GM12878 (cell line): ENCODE measurements at regions not wholly inside any gene's neighbourhood (a gene's known extent, or its start where the extent isn't known, plus 50 kb on each side); places are given as distances from the start of the nearest gene placed in this dataset.

Experiments
- ATAC-seq: fragments of 200-7000 bp; cut with Tn5 transposase; 3 replicates; pipeline ENCODE4 v1.9.1; 2020; ENCODE audit warnings: mild to moderate bottlenecking, moderate library complexity
- BruUV-seq: library from RNA; stranded (reverse); fragments of 400-500 nt; replicated peaks from 2 replicates; lab custom pipeline; 2021; lab: Mats Ljungman, UMichigan
- CTCF ChIA-PET: fragments of 300-600 bp; sonication (Branson Sonifier 250); formaldehyde crosslinking; extraction: SDS; loops from one replicate; lab custom pipeline; 2021; ENCODE audit warnings: inconsistent platforms; lab: Yijun Ruan, JAX
- POLR2A ChIA-PET: fragments of 350-600 bp; formaldehyde crosslinking; extraction: SDS; loops from one replicate; lab custom pipeline; 2021; ENCODE audit warnings: inconsistent platforms; lab: Charles Lee
- RAD21 ChIA-PET: fragments of 300-600 bp; sonication (Branson Sonifier 250); formaldehyde crosslinking; loops from one replicate; lab custom pipeline; 2023; ENCODE audit warnings: antibody characterized with exemption; ENCODE audit not compliant: unreplicated experiment; lab: Charles Lee
- SMC1A ChIA-PET: fragments of 300-600 bp; sonication (Branson Sonifier 250); formaldehyde crosslinking; loops from one replicate; lab custom pipeline; 2023; ENCODE audit not compliant: unreplicated experiment, uncharacterized antibody; lab: Charles Lee
- DNase-seq: peaks from one replicate; pipeline ENCODE4 v3.0.0-alpha.2; 2011; ENCODE audit warnings: low read depth, low spot score
- FAIRE-seq: peaks from 3 replicates; lab custom pipeline; 2011; peaks lifted over from hg19 to GRCh38; lab: Jason Lieb, UNC
- H2AFZ ChIP-seq: 2 replicates; pipeline ENCODE4 v1.6.0; 2011; ENCODE audit warnings: low read depth, low read length, control low read depth; ENCODE audit not compliant: control insufficient read depth
- H3K27ac ChIP-seq: 2 replicates; pipeline ENCODE4 v1.5.1; 2011; ENCODE audit warnings: control low read depth; ENCODE audit not compliant: control insufficient read depth, insufficient read depth
- H3K27me3 ChIP-seq, 2 experiments: replicated peaks in 1 of 2; 2 replicates each; pipeline versions ENCODE4 v1.6.0 to v1.6.1; 2011; ENCODE audit warnings: low read length in 1 of 2; ENCODE audit not compliant: control insufficient read depth in 2 of 2, insufficient read depth in 2 of 2
- H3K36me3 ChIP-seq, 2 experiments: 2 replicates each; pipeline ENCODE4 v1.5.1; 2011; ENCODE audit warnings: low read length in 1 of 2; ENCODE audit not compliant: control insufficient read depth in 2 of 2, insufficient read depth in 2 of 2
- H3K4me1 ChIP-seq: 2 replicates; pipeline ENCODE4 v1.6.1; 2011; ENCODE audit warnings: mild to moderate bottlenecking, low read length, moderate library complexity, mixed read lengths; ENCODE audit not compliant: control insufficient read depth, insufficient read depth
- H3K4me2 ChIP-seq: 2 replicates; pipeline ENCODE4 v1.6.0; 2011; ENCODE audit warnings: control low read depth; ENCODE audit not compliant: control insufficient read depth, insufficient read depth
- H3K4me3 ChIP-seq: fragments of 200-600 bp; sonication (generic); 2 replicates; pipeline ENCODE4 v1.5.1; 2016
- H3K79me2 ChIP-seq: 2 replicates; pipeline ENCODE4 v1.6.0; 2011; ENCODE audit warnings: low read length; ENCODE audit not compliant: control insufficient read depth, insufficient read depth
- H3K9ac ChIP-seq: 2 replicates; pipeline ENCODE4 v1.8.0; 2011; ENCODE audit warnings: low read length, control low read depth, mixed read lengths; ENCODE audit not compliant: control insufficient read depth, insufficient read depth
- H3K9me3 ChIP-seq: replicated peaks from 3 replicates; pipeline ENCODE4 v1.5.1; 2011; ENCODE audit warnings: mild to moderate bottlenecking, low read length; ENCODE audit not compliant: control insufficient read depth, insufficient read depth
- H4K20me1 ChIP-seq: 2 replicates; pipeline ENCODE4 v1.6.0; 2011; ENCODE audit not compliant: control insufficient read depth, insufficient read depth
- DPF2 ChIP-seq: fragments of 450-650 bp; IDR thresholded peaks from 2 replicates; pipeline ENCODE4 v1.6.1; 2017; ENCODE audit warnings: mild to moderate bottlenecking
- HDAC2 ChIP-seq: fragments of 200-600 bp; sonication (generic); IDR thresholded peaks from 2 replicates; pipeline ENCODE4 v1.6.1; 2017
- HDAC6 ChIP-seq: fragments of 200-600 bp; sonication (generic); IDR thresholded peaks from one replicate; pipeline ENCODE4 v1.8.0; 2017; ENCODE audit warnings: antibody characterized with exemption; ENCODE audit not compliant: unreplicated experiment
- KLF5 ChIP-seq: fragments of 450-650 bp; IDR thresholded peaks from 2 replicates; pipeline ENCODE4 v1.6.1; 2014; ENCODE audit warnings: mild to moderate bottlenecking; ENCODE audit not compliant: partially characterized antibody
- MAX ChIP-seq: IDR thresholded peaks from 2 replicates; pipeline ENCODE4 v1.6.1; 2012; ENCODE audit warnings: low read depth, low read length, improper control_type of control experiment
- NBN ChIP-seq: fragments of 450-650 bp; IDR thresholded peaks from 2 replicates; pipeline ENCODE4 v1.6.1; 2016
- NR2C1 ChIP-seq: fragments of 450-650 bp; IDR thresholded peaks from 2 replicates; pipeline ENCODE4 v1.6.1; 2017; ENCODE audit warnings: antibody characterized with exemption, mild to moderate bottlenecking, moderate library complexity
- RELB ChIP-seq: fragments of 450-650 bp; IDR thresholded peaks from 2 replicates; pipeline ENCODE4 v1.6.1; 2017; ENCODE audit warnings: low read depth, mild to moderate bottlenecking, moderate library complexity
- REST ChIP-seq: IDR thresholded peaks from 2 replicates; pipeline ENCODE4 v1.6.1; 2012; ENCODE audit warnings: mild to moderate bottlenecking, low read depth, low read length
- ZBTB11 ChIP-seq: fragments of 450-650 bp; formaldehyde crosslinking; IDR thresholded peaks from 2 replicates; pipeline ENCODE4 v1.5.0; 2022; ENCODE audit warnings: mild to moderate bottlenecking, missing genetic modification characterization
- ZNF622 ChIP-seq: fragments of 450-650 bp; IDR thresholded peaks from 2 replicates; pipeline ENCODE4 v1.6.1; 2017; ENCODE audit warnings: mild to moderate bottlenecking, inconsistent platforms
- ZNF687 ChIP-seq: fragments of 450-650 bp; IDR thresholded peaks from 2 replicates; pipeline ENCODE4 v1.6.1; 2017; ENCODE audit warnings: mild to moderate bottlenecking, moderate library complexity
- WGBS: methylation state at CpG from one replicate; pipeline ENCODE4 v1.1.6; 2016; ENCODE audit warnings: low lambda C conversion rate; ENCODE audit not compliant: insufficient replicate concordance, insufficient coverage; ENCODE audit errors: missing lambda C conversion rate; 5-methylcytosine and 5-hydroxymethylcytosine counted together
- in situ Hi-C: fragments of 300-500 bp; cut with MboI; formaldehyde crosslinking; loops from 9 replicates; pipeline ENCODE4 v1.14.3; 2018; ENCODE audit warnings: mixed read lengths
- intact Hi-C: fragments of 100-400 bp; cut with micrococcal nuclease; formaldehyde crosslinking; loops from one replicate; pipeline ENCODE4 v1.14.2; 2022; ENCODE audit not compliant: unreplicated experiment

GRCh38 chr3:167918008-167918596, 177.6 kb downstream of the GOLIM4 start:
- ChIA-PET POLR2A (no interaction called here), CTCF (no interaction called here), RAD21 (no interaction called here), SMC1A (no interaction called here)
- in situ Hi-C loops, result no loop called here
- no peak overlapping the region for H3K4me3 ChIP-seq
- no peak overlapping the region for H2AFZ ChIP-seq
- 47% methylated on average over 4 of the region's 4 CpGs for WGBS
- no peak for FAIRE-seq
- no peak overlapping the region for H3K27ac ChIP-seq
- H3K79me2 ChIP-seq, result no peaks in the 10 kb centered on the region
- no peak overlapping the region for H3K9ac ChIP-seq
- no peaks in the 10 kb centered on the region for H3K9me3 ChIP-seq
- ATAC-seq, result no peak
- no peak for DNase-seq
- no peaks in the 10 kb centered on the region for H3K36me3 ChIP-seq
- BruUV-seq, result no TSS peak
- H3K4me1 ChIP-seq, result no peaks in the 10 kb centered on the region
- intact Hi-C loops, result no loop called here
- H3K27me3 ChIP-seq, result no peaks in the 10 kb centered on the region
- no peaks in the 10 kb centered on the region for H4K20me1 ChIP-seq
- no peak overlapping the region for H3K4me2 ChIP-seq
- TF ChIP-seq ZNF687 (no peak), KLF5 (no peak), HDAC2 (no peak), HDAC6 (no peak), ZBTB11 (CRISPR knock-in tag) (no peak), REST (no peak), NBN (no peak), RELB (no peak), ZNF622 (no peak), DPF2 (no peak), MAX (no peak), NR2C1 (no peak)
